H9 (cell line): ENCODE measurements at regions not wholly inside any gene's neighbourhood (a gene's known extent, or its start where the extent isn't known, plus 50 kb on each side); places are given as distances from the start of the nearest gene placed in this dataset.

ENCODE experiments used
- DNase-seq: peaks from one replicate; pipeline ENCODE4 v3.0.0-alpha.2; 2017
- H2AFZ ChIP-seq: one replicate; pipeline ENCODE4 v1.6.1; 2013; ENCODE audit warnings: mild to moderate bottlenecking, low read length, control low read depth, moderate library complexity
- H2AK5ac ChIP-seq: 2 replicates; pipeline ENCODE4 v1.6.1; 2013; ENCODE audit warnings: low read length, control low read depth, mixed read lengths; ENCODE audit not compliant: insufficient read length
- H2BK120ac ChIP-seq: one replicate; pipeline ENCODE4 v1.6.1; 2013; ENCODE audit warnings: low read depth, mild to moderate bottlenecking, low read length, control low read depth, inconsistent platforms; ENCODE audit not compliant: poor library complexity, severe bottlenecking
- H2BK12ac ChIP-seq: 2 replicates; pipeline ENCODE4 v1.6.1; 2013; ENCODE audit warnings: low read length, control low read depth, mixed read lengths, low read depth; ENCODE audit not compliant: insufficient read length
- H2BK15ac ChIP-seq: 2 replicates; pipeline ENCODE4 v1.6.1; 2013; ENCODE audit warnings: low read depth, low read length, control low read depth
- H2BK20ac ChIP-seq: one replicate; pipeline ENCODE4 v1.6.1; 2013; ENCODE audit warnings: low read depth, mild to moderate bottlenecking, low read length, control low read depth, inconsistent platforms; ENCODE audit not compliant: poor library complexity, severe bottlenecking
- H2BK5ac ChIP-seq: 2 replicates; pipeline ENCODE4 v1.6.1; 2013; ENCODE audit warnings: low read length, control low read depth, mixed read lengths; ENCODE audit not compliant: insufficient read length
- H3K14ac ChIP-seq: 2 replicates; pipeline ENCODE4 v1.6.1; 2013; ENCODE audit warnings: low read length, control low read depth; ENCODE audit not compliant: insufficient read depth
- H3K18ac ChIP-seq: 2 replicates; pipeline ENCODE4 v1.6.1; 2013; ENCODE audit warnings: low read depth, mild to moderate bottlenecking, mixed read lengths, low read length, control low read depth; ENCODE audit not compliant: insufficient read length
- H3K23ac ChIP-seq: 2 replicates; pipeline ENCODE4 v1.6.1; 2013; ENCODE audit warnings: low read length, control low read depth, mixed read lengths, low read depth; ENCODE audit not compliant: insufficient read length
- H3K23me2 ChIP-seq: 2 replicates; pipeline ENCODE4 v1.6.1; 2013; ENCODE audit warnings: low read depth, mild to moderate bottlenecking, mixed read lengths, low read length, control low read depth; ENCODE audit not compliant: insufficient read length, poor library complexity, severe bottlenecking
- H3K27ac ChIP-seq: 2 replicates; pipeline ENCODE4 v1.5.1; 2013; ENCODE audit warnings: low read length, control low read depth, mixed read lengths, low read depth; ENCODE audit not compliant: insufficient read length
- H3K27me3 ChIP-seq: 2 replicates; pipeline ENCODE4 v1.6.1; 2013; ENCODE audit warnings: low read length, control low read depth, inconsistent platforms; ENCODE audit not compliant: insufficient read depth
- H3K4ac ChIP-seq: 2 replicates; pipeline ENCODE4 v1.6.1; 2013; ENCODE audit warnings: low read depth, mild to moderate bottlenecking, control low read depth, inconsistent platforms, low read length, moderate library complexity
- H3K4me1 ChIP-seq: 2 replicates; pipeline ENCODE4 v1.6.1; 2013; ENCODE audit warnings: low read length, control low read depth, inconsistent platforms; ENCODE audit not compliant: insufficient read depth
- H3K4me2 ChIP-seq: 2 replicates; pipeline ENCODE4 v1.6.1; 2013; ENCODE audit warnings: low read length, control low read depth, mixed read lengths; ENCODE audit not compliant: insufficient read length, insufficient read depth
- H3K56ac ChIP-seq: 2 replicates; pipeline ENCODE4 v1.6.1; 2013; ENCODE audit warnings: low read depth, mild to moderate bottlenecking, mixed read lengths, low read length, control low read depth; ENCODE audit not compliant: insufficient read length
- H3K79me1 ChIP-seq: 2 replicates; pipeline ENCODE4 v1.6.1; 2013; ENCODE audit warnings: low read depth, mild to moderate bottlenecking, moderate library complexity, low read length, control low read depth, inconsistent platforms; ENCODE audit not compliant: insufficient read depth, poor library complexity, severe bottlenecking
- H3K79me2 ChIP-seq: 2 replicates; pipeline ENCODE4 v1.6.1; 2013; ENCODE audit warnings: low read length, control low read depth, inconsistent platforms; ENCODE audit not compliant: insufficient read depth
- H3K9ac ChIP-seq: 2 replicates; pipeline ENCODE4 v1.6.1; 2013; ENCODE audit warnings: low read length, control low read depth, mixed read lengths; ENCODE audit not compliant: insufficient read length; ENCODE audit errors: extremely low read depth
- H3K9me3 ChIP-seq: one replicate; pipeline ENCODE4 v1.6.1; 2013; ENCODE audit warnings: low read depth, low read length, inconsistent platforms; ENCODE audit not compliant: control insufficient read depth
- H3T11ph ChIP-seq: one replicate; pipeline ENCODE4 v1.6.1; 2013; ENCODE audit warnings: mild to moderate bottlenecking, low read length, control low read depth, inconsistent platforms
- H4K20me1 ChIP-seq: one replicate; pipeline ENCODE4 v1.6.1; 2013; ENCODE audit not compliant: control insufficient read depth, insufficient read length, insufficient read depth
- H4K5ac ChIP-seq: 2 replicates; pipeline ENCODE4 v1.6.1; 2013; ENCODE audit warnings: low read depth, mild to moderate bottlenecking, mixed read lengths, low read length, control low read depth; ENCODE audit not compliant: insufficient read length
- H4K8ac ChIP-seq: replicated peaks from 2 replicates; pipeline ENCODE4 v1.6.1; 2013; ENCODE audit warnings: low read length, control low read depth, mixed read lengths, low read depth; ENCODE audit not compliant: insufficient read length
- H4K91ac ChIP-seq: 2 replicates; pipeline ENCODE4 v1.6.1; 2013; ENCODE audit warnings: low read depth, mild to moderate bottlenecking, moderate library complexity, mixed read lengths, low read length, control low read depth; ENCODE audit not compliant: insufficient read length
- H3K27ac Mint-ChIP-seq, 3 experiments: 2 replicates in 2 of 3; 3 replicates in 1 of 3; pipeline ENCODE4 v1.8.0; 2020 to 2021; ENCODE audit warnings: mixed read lengths in 3 of 3, mild to moderate bottlenecking in 1 of 3, moderate library complexity in 1 of 3
- H3K27me3 Mint-ChIP-seq: 2 replicates; pipeline ENCODE4 v1.8.0; 2021; ENCODE audit warnings: low read depth, mild to moderate bottlenecking, moderate library complexity, mixed read lengths
- H3K36me3 Mint-ChIP-seq, 3 experiments: 2 replicates in 2 of 3; 3 replicates in 1 of 3; pipeline ENCODE4 v1.8.0; 2020 to 2021; ENCODE audit warnings: low read depth in 3 of 3, mixed read lengths in 3 of 3; ENCODE audit not compliant: insufficient read depth in 1 of 3
- H3K4me1 Mint-ChIP-seq, 2 experiments: 2 replicates each; pipeline ENCODE4 v1.8.0; 2020; ENCODE audit warnings: mixed read lengths in 2 of 2
- H3K4me3 Mint-ChIP-seq, 2 experiments: 2 replicates in 1 of 2; 3 replicates in 1 of 2; pipeline ENCODE4 v1.8.0; 2020 to 2021; ENCODE audit warnings: mild to moderate bottlenecking in 2 of 2, mixed read lengths in 2 of 2, moderate library complexity in 1 of 2
- H3K9me3 Mint-ChIP-seq, 2 experiments: 2 replicates in 1 of 2; 3 replicates in 1 of 2; pipeline ENCODE4 v1.8.0; 2020; ENCODE audit warnings: mild to moderate bottlenecking in 2 of 2, mixed read lengths in 2 of 2, moderate library complexity in 1 of 2
- CTCF ChIP-seq: fragments of 200-600 bp; sonication (generic); conservative IDR thresholded peaks from 3 replicates; pipeline ENCODE4 v1.8.0; 2021; ENCODE audit warnings: antibody characterized with exemption, mild to moderate bottlenecking
- WGBS: extraction: QIAGEN DNeasy Blood & Tissue Kit; methylation state at CpG from one replicate; pipeline ENCODE4 v1.1.7; 2013; ENCODE audit warnings: missing lambda C conversion rate, low lambda C conversion rate, mixed read lengths; ENCODE audit not compliant: insufficient read length; ENCODE audit errors: extremely low coverage; 5-methylcytosine and 5-hydroxymethylcytosine counted together

- Mint-ChIP-seq H3K4me3 (no peak overlapping the region), H3K27me3 (peaks cover 5% of the 10 kb centered on the region)
- no peak overlapping the region for H2AFZ ChIP-seq
These were observed 295.2 kb downstream of the TCF7L2 start for GRCh38 chr10:113245286-113245685.

More at GRCh38 chr10:113245286-113245685, 295.2 kb downstream of the TCF7L2 start:
- H3K4me1 Mint-ChIP-seq, result 0 out of 4 replicates have a peak, but pooled peaks cover 0 to 3% of the 10 kb centered on the region in 2 experiments
- Histone ChIP-seq H2BK12ac (no peak overlapping the region), H3K27me3 (no peaks in the 10 kb centered on the region), H3K23me2 (no peaks in the 10 kb centered on the region), H4K8ac (no peak overlapping the region), H3K4me1 (no peaks in the 10 kb centered on the region), H2BK120ac (no peak overlapping the region), H3K4ac (no peak overlapping the region), H3K18ac (no peak overlapping the region), H3K79me2 (no peaks in the 10 kb centered on the region), H4K91ac (no peak overlapping the region), H3K56ac (no peak overlapping the region), H2BK15ac (no peak overlapping the region), H3K9ac (no peak overlapping the region), H3K14ac (no peak overlapping the region), H3K4me2 (no peak overlapping the region), H3T11ph (no peak overlapping the region), H2BK20ac (no peak overlapping the region), H3K9me3 (no peaks in the 10 kb centered on the region), H2AK5ac (no peak overlapping the region), H4K5ac (no peak overlapping the region), H3K79me1 (no peaks in the 10 kb centered on the region), H2BK5ac (no peak overlapping the region), H3K23ac (no peak overlapping the region), H4K20me1 (no peaks in the 10 kb centered on the region), H3K27ac (no peak overlapping the region)
- H3K36me3 Mint-ChIP-seq, result no peaks in the 10 kb centered on the region
- DNase-seq, result no peak
- no peaks in the 10 kb centered on the region for H3K9me3 Mint-ChIP-seq
- no peak overlapping the region for H3K27ac Mint-ChIP-seq
- WGBS, result no CpG with 5 or more reads among the region's 3 CpGs
- no peak for TF ChIP-seq CTCF
